Endothelial cell of umbilical vein (primary cell): ENCODE measurements at regions not wholly inside any gene's neighbourhood (a gene's known extent, or its start where the extent isn't known, plus 50 kb on each side); places are given as distances from the start of the nearest gene placed in this dataset.

Source experiments
- MYC ChIP-seq: IDR thresholded peaks from one replicate; pipeline ENCODE4 v1.6.1; 2011; ENCODE audit warnings: mild to moderate bottlenecking, low read depth, low read length
- POLR2A ChIP-seq: IDR thresholded peaks from 2 replicates; pipeline ENCODE4 v1.6.1; 2012; ENCODE audit warnings: low read depth, mild to moderate bottlenecking, control low read depth, low read length
- TF ChIP-seq, protein P1 (sequence below), 2 donors: IDR thresholded peaks; 1 replicate in 1 of 2; 2 replicates in 1 of 2; pipeline ENCODE4 v1.5.1; 2011; ENCODE audit warnings: low read length in 2 of 2, mild to moderate bottlenecking in 2 of 2, moderate library complexity in 2 of 2, control low read depth in 1 of 2, inconsistent platforms in 1 of 2, low read depth in 1 of 2; ENCODE audit not compliant: insufficient read depth in 1 of 2; ENCODE audit errors: extremely low read depth in 1 of 2

- TF ChIP-seq, protein P1, sequence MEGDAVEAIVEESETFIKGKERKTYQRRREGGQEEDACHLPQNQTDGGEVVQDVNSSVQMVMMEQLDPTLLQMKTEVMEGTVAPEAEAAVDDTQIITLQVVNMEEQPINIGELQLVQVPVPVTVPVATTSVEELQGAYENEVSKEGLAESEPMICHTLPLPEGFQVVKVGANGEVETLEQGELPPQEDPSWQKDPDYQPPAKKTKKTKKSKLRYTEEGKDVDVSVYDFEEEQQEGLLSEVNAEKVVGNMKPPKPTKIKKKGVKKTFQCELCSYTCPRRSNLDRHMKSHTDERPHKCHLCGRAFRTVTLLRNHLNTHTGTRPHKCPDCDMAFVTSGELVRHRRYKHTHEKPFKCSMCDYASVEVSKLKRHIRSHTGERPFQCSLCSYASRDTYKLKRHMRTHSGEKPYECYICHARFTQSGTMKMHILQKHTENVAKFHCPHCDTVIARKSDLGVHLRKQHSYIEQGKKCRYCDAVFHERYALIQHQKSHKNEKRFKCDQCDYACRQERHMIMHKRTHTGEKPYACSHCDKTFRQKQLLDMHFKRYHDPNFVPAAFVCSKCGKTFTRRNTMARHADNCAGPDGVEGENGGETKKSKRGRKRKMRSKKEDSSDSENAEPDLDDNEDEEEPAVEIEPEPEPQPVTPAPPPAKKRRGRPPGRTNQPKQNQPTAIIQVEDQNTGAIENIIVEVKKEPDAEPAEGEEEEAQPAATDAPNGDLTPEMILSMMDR (IDR thresholded peaks at IDR 0.05; ENCODE audit: extremely low read depth in 1 of 2, insufficient read depth in 1 of 2, low read depth in 1 of 2, low read length in 2 of 2), result no peak
- TF ChIP-seq MYC, result no peak
- TF ChIP-seq POLR2A, result no peak
Observed at GRCh38 chr1:98086156-98086555, 165.3 kb upstream of the DPYD start.
